GM21786 (cell line): ENCODE measurements at regions not wholly inside any gene's neighbourhood (a gene's known extent, or its start where the extent isn't known, plus 50 kb on each side); places are given as distances from the start of the nearest gene placed in this dataset.
"Not testable (repeated sequence)": the region's sequence is repeated elsewhere in the genome, so short reads cannot be mapped to it uniquely, and the experiment has no call there.

ENCODE experiments used
- ATAC-seq: cut with Tn5 transposase; IDR thresholded peaks from one replicate; pipeline ENCODE4 v1.9.1; 2021; ENCODE audit not compliant: unreplicated experiment

- no peak for ATAC-seq
These were observed 821.4 kb downstream of the RNF144A start for GRCh38 chr2:7738596-7738995.

GRCh38 chr2:7740114-7740513, 822.9 kb downstream of the RNF144A start:
- ATAC-seq: no peak

GRCh38 chr2:7742301-7742700, 825.1 kb downstream of the RNF144A start:
- ATAC-seq: no peak

GRCh38 chr2:7744827-7745226, 827.6 kb downstream of the RNF144A start:
- no peak for ATAC-seq

GRCh38 chr2:7745369-7745768, 828.2 kb downstream of the RNF144A start:
- ATAC-seq: no peak

- ATAC-seq: no peak
These were observed 831.7 kb downstream of the RNF144A start for GRCh38 chr2:7748717-7749415.

- no peak for ATAC-seq
These were observed 832.8 kb downstream of the RNF144A start for GRCh38 chr2:7749895-7750559.

- no peak for ATAC-seq
These were observed 835.1 kb downstream of the RNF144A start for GRCh38 chr2:7752291-7752690.

GRCh38 chr2:7753777-7754176, 836.6 kb downstream of the RNF144A start:
- no peak for ATAC-seq

GRCh38 chr2:7755879-7756278, 838.7 kb downstream of the RNF144A start:
- no peak for ATAC-seq

- no peak for ATAC-seq
These were observed 841.0 kb downstream of the RNF144A start for GRCh38 chr2:7758073-7758759.

- no peak for ATAC-seq
These were observed 842.7 kb downstream of the RNF144A start for GRCh38 chr2:7759898-7760297.

GRCh38 chr2:7763418-7763817, 846.2 kb downstream of the RNF144A start:
- not testable (repeated sequence) for ATAC-seq

GRCh38 chr2:7765236-7765635, 848.0 kb downstream of the RNF144A start:
- ATAC-seq: no peak

GRCh38 chr2:7766088-7766722, 849.0 kb downstream of the RNF144A start:
- ATAC-seq: no peak

GRCh38 chr2:7766978-7767565, 849.9 kb downstream of the RNF144A start:
- ATAC-seq: no peak

- no peak for ATAC-seq
These were observed 850.7 kb downstream of the RNF144A start for GRCh38 chr2:7767902-7768301.

GRCh38 chr2:7771781-7772180, 854.6 kb downstream of the RNF144A start:
- no peak for ATAC-seq

GRCh38 chr2:7773362-7774360, 856.4 kb downstream of the RNF144A start:
- peak; percentile 62 for ATAC-seq

- ATAC-seq: no peak
These were observed 857.3 kb downstream of the RNF144A start for GRCh38 chr2:7774481-7774880.
